ENCODE measurements at regions not wholly inside any gene's neighbourhood (a gene's known extent, or its start where the extent isn't known, plus 50 kb on each side); places are given as distances from the start of the nearest gene placed in this dataset.

DNA sequence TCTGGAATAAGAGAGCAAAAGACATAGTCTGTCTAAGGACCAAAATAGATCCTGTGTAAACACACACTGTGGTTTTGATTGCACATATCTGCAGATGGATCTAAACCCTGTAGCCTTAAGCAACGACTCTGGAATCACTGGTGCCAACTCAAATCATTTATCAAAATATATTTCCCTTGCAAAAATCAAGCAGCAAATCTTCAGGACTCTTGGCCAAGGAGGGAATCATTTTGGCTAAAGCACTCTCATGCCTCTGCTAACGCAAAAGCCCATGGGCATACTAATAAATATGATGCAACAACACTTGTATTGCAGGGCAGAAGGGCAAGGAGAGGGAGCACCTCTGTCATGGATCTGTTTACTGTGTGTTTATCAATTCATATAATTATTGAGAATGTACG, 155.4 kb upstream of the DUSP10 start:
- intact Hi-C loops (cut with DNase I) = no loop called here

DNA sequence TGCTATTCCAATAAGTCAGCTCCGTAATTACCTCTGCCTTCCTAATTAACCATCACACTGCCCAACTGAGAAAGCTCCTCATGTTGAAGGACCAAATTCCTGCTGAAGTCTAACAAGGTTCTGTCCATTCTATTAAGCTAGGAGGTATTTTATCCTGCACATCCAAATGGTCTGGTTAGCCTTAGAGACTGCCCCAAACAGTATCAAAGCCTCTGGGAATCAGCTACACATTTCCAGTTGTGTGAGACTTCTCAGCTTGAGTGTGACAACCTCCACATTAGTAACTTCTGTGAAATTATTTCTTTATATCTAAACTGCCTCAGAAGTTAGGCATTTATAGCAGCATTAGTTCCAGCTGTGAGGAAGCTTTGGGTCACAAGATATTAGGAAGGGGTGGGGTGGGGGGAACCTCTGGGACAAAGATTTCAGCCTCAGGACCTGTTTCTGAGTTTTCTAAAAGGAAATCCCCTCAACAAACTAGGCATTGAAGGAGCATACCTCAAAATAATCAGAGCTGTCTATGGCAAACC, 150.5 kb upstream of the DUSP10 start:
- Histone ChIP-seq H3K27ac (ENCODE audit: low read depth in 2 of 2, low read length in 2 of 2) (no peak overlapping the region), H3K36me3 (ENCODE audit: control insufficient read depth in 2 of 3, insufficient read depth in 3 of 3, low read length in 3 of 3) (no peaks in the 10 kb centered on the region), H3K9ac (ENCODE audit: low read length in 3 of 3) (no peak overlapping the region), H3K4me3 (ENCODE audit: low read length in 3 of 3) (no peak overlapping the region), H3K4me1 (ENCODE audit: control insufficient read depth in 2 of 3, insufficient read depth in 2 of 3, low read depth in 1 of 3, low read length in 3 of 3) (no peaks in the 10 kb centered on the region), H3K27me3 (ENCODE audit: control insufficient read depth, insufficient read depth, low read length) (no peaks in the 10 kb centered on the region), H3K9me3 (ENCODE audit: control insufficient read depth in 2 of 3, insufficient read depth in 1 of 3, low read length in 3 of 3) (no peaks in the 10 kb centered on the region)
- DNase-seq = peak in 1 of 5 donors; percentile 7
- TF ChIP-seq, protein P1, sequence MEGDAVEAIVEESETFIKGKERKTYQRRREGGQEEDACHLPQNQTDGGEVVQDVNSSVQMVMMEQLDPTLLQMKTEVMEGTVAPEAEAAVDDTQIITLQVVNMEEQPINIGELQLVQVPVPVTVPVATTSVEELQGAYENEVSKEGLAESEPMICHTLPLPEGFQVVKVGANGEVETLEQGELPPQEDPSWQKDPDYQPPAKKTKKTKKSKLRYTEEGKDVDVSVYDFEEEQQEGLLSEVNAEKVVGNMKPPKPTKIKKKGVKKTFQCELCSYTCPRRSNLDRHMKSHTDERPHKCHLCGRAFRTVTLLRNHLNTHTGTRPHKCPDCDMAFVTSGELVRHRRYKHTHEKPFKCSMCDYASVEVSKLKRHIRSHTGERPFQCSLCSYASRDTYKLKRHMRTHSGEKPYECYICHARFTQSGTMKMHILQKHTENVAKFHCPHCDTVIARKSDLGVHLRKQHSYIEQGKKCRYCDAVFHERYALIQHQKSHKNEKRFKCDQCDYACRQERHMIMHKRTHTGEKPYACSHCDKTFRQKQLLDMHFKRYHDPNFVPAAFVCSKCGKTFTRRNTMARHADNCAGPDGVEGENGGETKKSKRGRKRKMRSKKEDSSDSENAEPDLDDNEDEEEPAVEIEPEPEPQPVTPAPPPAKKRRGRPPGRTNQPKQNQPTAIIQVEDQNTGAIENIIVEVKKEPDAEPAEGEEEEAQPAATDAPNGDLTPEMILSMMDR (IDR thresholded peaks at IDR 0.05; ENCODE audit: borderline replicate concordance, extremely low read depth, insufficient read depth) = no peak
- intact Hi-C loops (cut with DNase I) = no loop called here
- FAIRE-seq = no peak

More for the DNA sequence above, 155.4 kb upstream of the DUSP10 start:
- H3K9me3 ChIP-seq (ENCODE audit: control insufficient read depth in 2 of 3, insufficient read depth in 1 of 3, low read length in 3 of 3) = no peaks in the 10 kb centered on the region
- H3K36me3 ChIP-seq (ENCODE audit: control insufficient read depth in 2 of 3, insufficient read depth in 3 of 3, low read length in 3 of 3) = no peaks in the 10 kb centered on the region
- H3K9ac ChIP-seq (ENCODE audit: low read length in 3 of 3) = no peak overlapping the region
- no peaks in the 10 kb centered on the region for H3K4me1 ChIP-seq (ENCODE audit: control insufficient read depth in 2 of 3, insufficient read depth in 2 of 3, low read depth in 1 of 3, low read length in 3 of 3)
- no peaks in the 10 kb centered on the region for H3K27me3 ChIP-seq (ENCODE audit: control insufficient read depth, insufficient read depth, low read length)
- TF ChIP-seq, protein P1 (IDR thresholded peaks at IDR 0.05; ENCODE audit: borderline replicate concordance, extremely low read depth, insufficient read depth) = no peak
- no peak for FAIRE-seq
- H3K4me3 ChIP-seq (ENCODE audit: low read length in 3 of 3) = no peak overlapping the region
- no peak overlapping the region for H3K27ac ChIP-seq (ENCODE audit: low read depth in 2 of 2, low read length in 2 of 2)
- no peak for DNase-seq

DNA sequence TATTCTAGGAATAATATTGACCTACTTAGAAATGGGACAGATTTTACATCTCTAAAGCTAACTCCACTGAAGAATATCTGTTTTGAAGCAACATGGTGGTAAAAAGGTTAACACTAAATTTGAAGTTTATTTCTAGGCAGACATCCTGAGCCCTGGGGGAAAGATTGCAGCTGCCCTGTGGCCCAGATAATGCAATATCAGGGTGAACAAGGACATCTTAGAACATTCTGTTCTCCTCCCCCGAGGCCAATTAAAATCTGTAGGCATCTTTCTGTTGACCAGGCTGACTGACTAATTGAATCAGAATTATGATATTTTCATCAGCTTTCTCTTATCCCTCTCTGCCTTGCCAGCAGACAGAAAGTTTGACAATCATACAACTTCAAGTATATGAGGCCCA, 149.8 kb upstream of the DUSP10 start:
- FAIRE-seq = no peak
- TF ChIP-seq, protein P1 (IDR thresholded peaks at IDR 0.05; ENCODE audit: borderline replicate concordance, extremely low read depth, insufficient read depth) = no peak
- intact Hi-C loops (cut with DNase I) = no loop called here
- Histone ChIP-seq H3K9ac (ENCODE audit: low read length in 3 of 3) (no peak overlapping the region), H3K27me3 (ENCODE audit: control insufficient read depth, insufficient read depth, low read length) (no peaks in the 10 kb centered on the region), H3K4me1 (ENCODE audit: control insufficient read depth in 2 of 3, insufficient read depth in 2 of 3, low read depth in 1 of 3, low read length in 3 of 3) (no peaks in the 10 kb centered on the region), H3K9me3 (ENCODE audit: control insufficient read depth in 2 of 3, insufficient read depth in 1 of 3, low read length in 3 of 3) (no peaks in the 10 kb centered on the region), H3K36me3 (ENCODE audit: control insufficient read depth in 2 of 3, insufficient read depth in 3 of 3, low read length in 3 of 3) (no peaks in the 10 kb centered on the region), H3K4me3 (ENCODE audit: low read length in 3 of 3) (no peak overlapping the region), H3K27ac (ENCODE audit: low read depth in 2 of 2, low read length in 2 of 2) (no peak overlapping the region)
- DNase-seq = no peak

DNA sequence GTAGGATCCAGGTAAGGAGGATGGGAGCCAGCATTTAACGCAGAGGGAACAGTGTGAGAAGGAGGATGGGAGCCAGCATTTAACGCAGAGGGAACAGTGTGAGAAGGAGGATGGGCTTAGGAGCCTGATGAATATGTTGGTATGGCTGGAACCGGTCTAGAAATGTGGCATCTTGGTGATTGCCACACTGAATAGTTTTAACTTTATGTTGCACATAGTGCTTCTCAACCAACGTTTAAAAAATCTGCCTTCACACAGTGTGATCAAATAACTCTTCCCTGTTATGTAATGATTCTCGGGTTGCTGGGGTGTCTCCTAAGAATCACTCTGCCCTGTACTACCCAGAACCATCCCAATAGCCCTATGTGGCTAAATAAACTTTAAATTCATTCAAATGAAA, 146.9 kb upstream of the DUSP10 start:
- intact Hi-C loops (cut with DNase I) = no loop called here
- Histone ChIP-seq H3K36me3 (ENCODE audit: control insufficient read depth in 2 of 3, insufficient read depth in 3 of 3, low read length in 3 of 3) (no peaks in the 10 kb centered on the region), H3K9ac (ENCODE audit: low read length in 3 of 3) (no peak overlapping the region), H3K4me3 (ENCODE audit: low read length in 3 of 3) (no peak overlapping the region), H3K4me1 (ENCODE audit: control insufficient read depth in 2 of 3, insufficient read depth in 2 of 3, low read depth in 1 of 3, low read length in 3 of 3) (no peaks in the 10 kb centered on the region), H3K27me3 (ENCODE audit: control insufficient read depth, insufficient read depth, low read length) (no peaks in the 10 kb centered on the region), H3K9me3 (ENCODE audit: control insufficient read depth in 2 of 3, insufficient read depth in 1 of 3, low read length in 3 of 3) (no peaks in the 10 kb centered on the region), H3K27ac (ENCODE audit: low read depth in 2 of 2, low read length in 2 of 2) (no peak overlapping the region)
- DNase-seq (no peak), FAIRE-seq (no peak)
- TF ChIP-seq, protein P1 (IDR thresholded peaks at IDR 0.05; ENCODE audit: borderline replicate concordance, extremely low read depth, insufficient read depth) = no peak
